Left ventricle myocardium inferior (tissue), 1 donor: ENCODE measurements at regions not wholly inside any gene's neighbourhood (a gene's known extent, or its start where the extent isn't known, plus 50 kb on each side); places are given as distances from the start of the nearest gene placed in this dataset.

Source experiments
- DNase-seq: peaks from one replicate; pipeline ENCODE4 v3.0.0-alpha.2; 2020
- H3K27ac ChIP-seq: fragments of 200-600 bp; replicated peaks from 2 replicates; pipeline ENCODE4 v1.8.0; 2021
- H3K27me3 ChIP-seq: fragments of 200-600 bp; 2 replicates; pipeline ENCODE4 v1.8.0; 2021; ENCODE audit warnings: low read depth
- H3K36me3 ChIP-seq: fragments of 200-600 bp; 2 replicates; pipeline ENCODE4 v1.8.0; 2021
- H3K4me1 ChIP-seq: fragments of 200-600 bp; 2 replicates; pipeline ENCODE4 v1.8.0; 2021
- H3K4me3 ChIP-seq: fragments of 200-600 bp; 2 replicates; pipeline ENCODE4 v1.8.0; 2021; ENCODE audit warnings: mild to moderate bottlenecking, moderate library complexity
- H3K9me3 ChIP-seq: fragments of 200-600 bp; replicated peaks from 2 replicates; pipeline ENCODE4 v1.8.0; 2021
- intact Hi-C: fragments of 100-400 bp; cut with micrococcal nuclease; formaldehyde crosslinking; loops from one replicate; pipeline ENCODE4 v1.11.0; 2022
- TF ChIP-seq, protein P1 (sequence below): fragments of 200-600 bp; IDR thresholded peaks from 2 replicates; pipeline ENCODE4 v1.8.0; 2021; ENCODE audit warnings: antibody characterized with exemption, mild to moderate bottlenecking, borderline replicate concordance
- donor health status: DM: no; HTN: yes; CAD: no; lungs with severe emphysema.

DNA sequence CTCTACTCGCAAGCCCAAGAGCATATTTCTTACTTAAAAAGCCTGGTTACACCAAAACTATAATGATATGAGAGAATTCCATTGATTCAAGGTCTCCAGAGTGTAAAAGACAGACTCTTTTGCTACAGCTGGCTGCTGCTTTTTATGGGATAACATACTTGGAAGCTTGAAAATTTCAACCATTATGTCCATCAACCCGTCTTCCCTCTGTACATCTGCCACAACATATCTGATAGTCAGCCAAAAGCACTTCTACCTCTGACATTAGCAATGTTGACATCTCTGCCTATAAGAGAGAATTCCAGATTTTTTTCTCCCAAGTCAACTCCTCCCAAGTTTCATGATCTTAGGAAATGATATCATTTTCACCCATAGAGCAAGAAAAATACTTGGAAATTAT, 54.4 kb upstream of the IQCM start:
- H3K27ac ChIP-seq = no peak overlapping the region
- DNase-seq = no peak
- H3K4me1 ChIP-seq = no peaks in the 10 kb centered on the region
- H3K27me3 ChIP-seq = no peaks in the 10 kb centered on the region
- H3K4me3 ChIP-seq = no peak overlapping the region
- intact Hi-C loops = no loop called here
- H3K36me3 ChIP-seq = no peaks in the 10 kb centered on the region
- peaks cover under 1% of the 10 kb centered on the region for H3K9me3 ChIP-seq
- TF ChIP-seq, protein P1, sequence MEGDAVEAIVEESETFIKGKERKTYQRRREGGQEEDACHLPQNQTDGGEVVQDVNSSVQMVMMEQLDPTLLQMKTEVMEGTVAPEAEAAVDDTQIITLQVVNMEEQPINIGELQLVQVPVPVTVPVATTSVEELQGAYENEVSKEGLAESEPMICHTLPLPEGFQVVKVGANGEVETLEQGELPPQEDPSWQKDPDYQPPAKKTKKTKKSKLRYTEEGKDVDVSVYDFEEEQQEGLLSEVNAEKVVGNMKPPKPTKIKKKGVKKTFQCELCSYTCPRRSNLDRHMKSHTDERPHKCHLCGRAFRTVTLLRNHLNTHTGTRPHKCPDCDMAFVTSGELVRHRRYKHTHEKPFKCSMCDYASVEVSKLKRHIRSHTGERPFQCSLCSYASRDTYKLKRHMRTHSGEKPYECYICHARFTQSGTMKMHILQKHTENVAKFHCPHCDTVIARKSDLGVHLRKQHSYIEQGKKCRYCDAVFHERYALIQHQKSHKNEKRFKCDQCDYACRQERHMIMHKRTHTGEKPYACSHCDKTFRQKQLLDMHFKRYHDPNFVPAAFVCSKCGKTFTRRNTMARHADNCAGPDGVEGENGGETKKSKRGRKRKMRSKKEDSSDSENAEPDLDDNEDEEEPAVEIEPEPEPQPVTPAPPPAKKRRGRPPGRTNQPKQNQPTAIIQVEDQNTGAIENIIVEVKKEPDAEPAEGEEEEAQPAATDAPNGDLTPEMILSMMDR = no peak

DNA sequence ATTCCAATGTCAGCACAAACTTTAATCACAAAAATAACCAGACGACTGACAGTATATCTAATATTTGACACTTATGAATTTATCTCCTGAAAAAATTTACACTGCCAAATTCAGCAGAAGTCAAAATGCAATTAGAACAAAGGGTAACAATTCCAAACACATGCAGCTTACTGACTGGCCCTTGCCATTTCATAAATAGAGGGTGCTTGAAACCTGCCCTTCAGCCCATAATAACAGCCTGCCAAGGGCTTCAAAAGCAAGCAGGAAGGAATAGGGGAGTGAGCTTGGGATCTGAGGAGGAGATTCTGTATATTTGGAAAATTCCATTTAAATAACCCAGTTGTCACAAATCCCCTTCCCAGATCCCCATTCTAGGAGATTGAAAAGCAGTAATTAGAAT, 66.1 kb upstream of the IQCM start:
- Histone ChIP-seq H3K27me3 (no peaks in the 10 kb centered on the region), H3K36me3 (no peaks in the 10 kb centered on the region), H3K4me1 (peaks cover 26% of the 10 kb centered on the region), H3K27ac (peak overlapping the region; percentile 72), H3K9me3 (no peaks in the 10 kb centered on the region), H3K4me3 (no peak overlapping the region)
- TF ChIP-seq, protein P1 = no peak
- intact Hi-C loops = no loop called here
- no peak for DNase-seq

GRCh38 chr4:149882251-149882650, 66.6 kb upstream of the IQCM start:
- Histone ChIP-seq H3K4me1 (peaks cover 26% of the 10 kb centered on the region), H3K36me3 (no peaks in the 10 kb centered on the region), H3K4me3 (no peak overlapping the region), H3K9me3 (no peaks in the 10 kb centered on the region), H3K27me3 (no peaks in the 10 kb centered on the region), H3K27ac (peak overlapping the region; percentile 72)
- TF ChIP-seq, protein P1 = no peak
- intact Hi-C loops = no loop called here
- DNase-seq = no peak

DNA sequence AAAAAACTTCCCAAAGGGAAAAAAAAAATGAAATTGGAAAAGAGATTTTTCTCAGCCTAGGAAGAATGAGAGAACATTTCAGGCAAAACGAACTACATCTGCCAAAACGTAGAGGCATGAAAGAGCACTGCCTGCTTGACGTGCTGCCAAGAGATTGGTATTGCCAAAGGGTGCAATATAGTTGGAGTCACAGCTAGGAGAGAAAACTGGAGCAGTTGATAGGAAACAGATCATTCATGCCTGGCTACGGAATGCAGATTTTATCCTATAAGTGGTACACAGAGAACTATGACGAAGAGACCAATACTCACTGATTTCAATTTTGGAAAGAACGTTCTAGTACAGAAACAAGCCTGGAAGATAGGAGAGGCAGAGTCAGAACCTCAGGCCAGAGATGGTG, 68.4 kb upstream of the IQCM start:
- peak; percentile 36 for DNase-seq
- TF ChIP-seq, protein P1 = no peak
- Histone ChIP-seq H3K4me1 (peaks cover 26% of the 10 kb centered on the region), H3K9me3 (no peaks in the 10 kb centered on the region), H3K27ac (peak overlapping the region; percentile 34), H3K27me3 (no peaks in the 10 kb centered on the region), H3K36me3 (no peaks in the 10 kb centered on the region), H3K4me3 (no peak overlapping the region)
- intact Hi-C loops = no loop called here

DNA sequence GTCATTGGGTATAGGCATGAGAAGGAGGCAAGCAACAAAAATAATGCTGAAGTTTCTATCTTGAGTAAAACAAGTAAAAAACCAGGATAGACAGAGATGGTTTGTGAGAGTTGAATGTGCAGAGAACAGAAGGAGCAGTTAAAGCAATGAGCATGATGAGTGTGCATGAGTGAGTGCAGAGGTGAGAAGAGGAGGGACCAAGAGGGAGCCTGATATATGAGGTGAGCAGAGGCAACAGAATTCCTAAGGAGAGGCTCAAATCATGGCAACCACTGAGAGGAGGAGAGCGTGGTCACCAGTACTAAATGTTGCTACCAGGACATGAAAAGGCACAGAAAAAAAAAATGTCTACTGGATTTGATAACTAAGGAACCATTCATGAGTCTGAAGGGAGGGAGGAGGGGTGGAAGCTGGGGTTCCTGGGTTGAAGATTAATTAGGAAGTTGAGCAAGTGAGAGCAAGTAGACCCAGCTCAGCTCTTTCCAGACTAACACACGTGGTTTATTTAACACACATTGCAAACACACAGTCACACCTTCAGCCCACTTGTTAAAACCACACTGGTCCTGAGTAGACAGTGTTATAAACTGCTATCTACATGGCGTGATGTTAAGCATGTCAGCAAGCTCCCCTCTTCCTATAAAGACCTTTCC, 69.0 kb upstream of the IQCM start:
- Histone ChIP-seq H3K9me3 (no peaks in the 10 kb centered on the region), H3K36me3 (no peaks in the 10 kb centered on the region), H3K4me1 (peaks cover 26% of the 10 kb centered on the region), H3K27ac (peak overlapping the region; percentile 34), H3K4me3 (no peak overlapping the region), H3K27me3 (no peaks in the 10 kb centered on the region)
- TF ChIP-seq, protein P1 = no peak
- no peak for DNase-seq
- intact Hi-C loops = no loop called here
